SK-N-SH treated with all-trans-retinoic acid at 6 μM for 48 hours (cell line): ENCODE measurements at regions not wholly inside any gene's neighbourhood (a gene's known extent, or its start where the extent isn't known, plus 50 kb on each side); places are given as distances from the start of the nearest gene placed in this dataset.

Experiments
- ARNTL ChIP-seq: fragments of 450-650 bp; formaldehyde crosslinking; IDR thresholded peaks from 2 replicates; pipeline ENCODE4 v1.5.0; 2020; ENCODE audit warnings: low read depth, mild to moderate bottlenecking, moderate library complexity, borderline replicate concordance
- ISL1 ChIP-seq: fragments of 250-450 bp; sonication (Bioruptor Pico); IDR thresholded peaks from 2 replicates; pipeline ENCODE4 v2.1.2; 2022; ENCODE audit warnings: mild to moderate bottlenecking, moderate library complexity
- RARB ChIP-seq: fragments of 250-450 bp; sonication (Bioruptor Pico); IDR thresholded peaks from 2 replicates; pipeline ENCODE4 v1.8.0; 2021; ENCODE audit warnings: mild to moderate bottlenecking, moderate library complexity
- TCF4 ChIP-seq: fragments of 250-450 bp; sonication (Bioruptor Pico); IDR thresholded peaks from 2 replicates; pipeline ENCODE4 v1.8.0; 2021; ENCODE audit warnings: mild to moderate bottlenecking, moderate library complexity, borderline replicate concordance
- ZC3H10 ChIP-seq: fragments of 250-450 bp; sonication (Bioruptor Pico); IDR thresholded peaks from 2 replicates; pipeline ENCODE4 v1.5.1; 2021; ENCODE audit warnings: mild to moderate bottlenecking, moderate library complexity
- ZFP3 ChIP-seq: fragments of 250-450 bp; sonication (Bioruptor Pico); IDR thresholded peaks from 2 replicates; pipeline ENCODE4 v1.5.0; 2020; ENCODE audit warnings: mild to moderate bottlenecking, moderate library complexity
- ZFP30 ChIP-seq: fragments of 450-650 bp; formaldehyde crosslinking; IDR thresholded peaks from 2 replicates; pipeline ENCODE4 v1.5.0; 2022; ENCODE audit warnings: mild to moderate bottlenecking, moderate library complexity
- ZNF8 ChIP-seq: fragments of 450-650 bp; formaldehyde crosslinking; IDR thresholded peaks from 2 replicates; pipeline ENCODE4 v1.5.0; 2020; ENCODE audit warnings: mild to moderate bottlenecking, moderate library complexity
- TF ChIP-seq, protein P1 (sequence below): fragments of 250-450 bp; sonication (Bioruptor Pico); IDR thresholded peaks from 2 replicates; pipeline ENCODE4 v1.5.1; 2020; ENCODE audit warnings: low read depth, mild to moderate bottlenecking, moderate library complexity
- TF ChIP-seq, protein P2 (sequence below): fragments of 250-450 bp; sonication (Bioruptor Pico); IDR thresholded peaks from 2 replicates; pipeline ENCODE4 v1.8.0; 2020; ENCODE audit warnings: mild to moderate bottlenecking, moderate library complexity, borderline replicate concordance
- TF ChIP-seq, protein P3 (sequence below): fragments of 250-450 bp; sonication (Bioruptor Pico); IDR thresholded peaks from 2 replicates; pipeline ENCODE4 v1.8.0; 2021; ENCODE audit warnings: low read depth, mild to moderate bottlenecking, moderate library complexity, borderline replicate concordance

DNA sequence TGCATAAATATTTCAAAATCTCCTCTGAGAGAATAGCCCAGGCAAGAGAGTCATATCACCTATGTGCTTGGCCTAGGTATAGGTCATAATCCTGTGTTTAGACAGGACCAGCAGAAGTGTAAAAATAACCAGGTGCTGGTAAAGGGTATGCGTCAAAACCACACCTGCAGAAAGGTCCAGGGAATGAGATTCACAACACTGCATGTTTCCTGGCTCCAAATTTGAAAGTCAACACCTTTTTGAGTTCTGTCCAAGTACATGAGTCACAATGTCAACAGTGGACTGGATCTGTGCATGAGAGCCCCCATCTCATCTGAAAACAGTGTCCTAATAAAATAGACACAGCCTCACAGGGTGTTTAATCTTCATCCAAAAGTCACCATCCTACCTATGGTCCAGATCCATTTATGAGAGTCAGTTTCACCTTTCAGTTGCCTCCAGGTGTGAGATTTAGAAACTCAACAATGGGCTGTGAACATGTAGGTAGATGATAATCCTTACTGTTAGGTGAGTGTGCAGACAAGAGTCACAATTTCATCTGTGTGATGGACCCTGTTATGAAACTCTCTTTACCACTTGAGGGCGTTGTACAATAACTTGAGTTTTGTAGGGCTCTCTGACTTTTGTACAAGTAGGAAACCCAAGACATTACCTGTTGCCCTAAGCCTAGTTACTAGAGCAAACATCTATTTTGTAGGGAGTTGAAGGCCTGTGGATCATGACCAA lies 2100.7 kb downstream of the TP53TG3F start:
- TF ChIP-seq, protein P1, sequence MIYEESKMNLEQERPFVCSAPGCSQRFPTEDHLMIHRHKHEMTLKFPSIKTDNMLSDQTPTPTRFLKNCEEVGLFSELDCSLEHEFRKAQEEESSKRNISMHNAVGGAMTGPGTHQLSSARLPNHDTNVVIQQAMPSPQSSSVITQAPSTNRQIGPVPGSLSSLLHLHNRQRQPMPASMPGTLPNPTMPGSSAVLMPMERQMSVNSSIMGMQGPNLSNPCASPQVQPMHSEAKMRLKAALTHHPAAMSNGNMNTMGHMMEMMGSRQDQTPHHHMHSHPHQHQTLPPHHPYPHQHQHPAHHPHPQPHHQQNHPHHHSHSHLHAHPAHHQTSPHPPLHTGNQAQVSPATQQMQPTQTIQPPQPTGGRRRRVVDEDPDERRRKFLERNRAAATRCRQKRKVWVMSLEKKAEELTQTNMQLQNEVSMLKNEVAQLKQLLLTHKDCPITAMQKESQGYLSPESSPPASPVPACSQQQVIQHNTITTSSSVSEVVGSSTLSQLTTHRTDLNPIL (CRISPR knock-in tag): no peak
- TF ChIP-seq, protein P2, sequence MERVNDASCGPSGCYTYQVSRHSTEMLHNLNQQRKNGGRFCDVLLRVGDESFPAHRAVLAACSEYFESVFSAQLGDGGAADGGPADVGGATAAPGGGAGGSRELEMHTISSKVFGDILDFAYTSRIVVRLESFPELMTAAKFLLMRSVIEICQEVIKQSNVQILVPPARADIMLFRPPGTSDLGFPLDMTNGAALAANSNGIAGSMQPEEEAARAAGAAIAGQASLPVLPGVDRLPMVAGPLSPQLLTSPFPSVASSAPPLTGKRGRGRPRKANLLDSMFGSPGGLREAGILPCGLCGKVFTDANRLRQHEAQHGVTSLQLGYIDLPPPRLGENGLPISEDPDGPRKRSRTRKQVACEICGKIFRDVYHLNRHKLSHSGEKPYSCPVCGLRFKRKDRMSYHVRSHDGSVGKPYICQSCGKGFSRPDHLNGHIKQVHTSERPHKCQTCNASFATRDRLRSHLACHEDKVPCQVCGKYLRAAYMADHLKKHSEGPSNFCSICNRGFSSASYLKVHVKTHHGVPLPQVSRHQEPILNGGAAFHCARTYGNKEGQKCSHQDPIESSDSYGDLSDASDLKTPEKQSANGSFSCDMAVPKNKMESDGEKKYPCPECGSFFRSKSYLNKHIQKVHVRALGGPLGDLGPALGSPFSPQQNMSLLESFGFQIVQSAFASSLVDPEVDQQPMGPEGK: no peak
- TF ChIP-seq TCF4 (CRISPR knock-in tag) (no peak), ISL1 (no peak), RARB (no peak), ZC3H10 (CRISPR knock-in tag) (no peak), ARNTL (CRISPR knock-in tag) (no peak), ZNF8 (CRISPR knock-in tag) (no peak), ZFP3 (CRISPR knock-in tag) (no peak), ZFP30 (CRISPR knock-in tag) (no peak)
- TF ChIP-seq, protein P3, sequence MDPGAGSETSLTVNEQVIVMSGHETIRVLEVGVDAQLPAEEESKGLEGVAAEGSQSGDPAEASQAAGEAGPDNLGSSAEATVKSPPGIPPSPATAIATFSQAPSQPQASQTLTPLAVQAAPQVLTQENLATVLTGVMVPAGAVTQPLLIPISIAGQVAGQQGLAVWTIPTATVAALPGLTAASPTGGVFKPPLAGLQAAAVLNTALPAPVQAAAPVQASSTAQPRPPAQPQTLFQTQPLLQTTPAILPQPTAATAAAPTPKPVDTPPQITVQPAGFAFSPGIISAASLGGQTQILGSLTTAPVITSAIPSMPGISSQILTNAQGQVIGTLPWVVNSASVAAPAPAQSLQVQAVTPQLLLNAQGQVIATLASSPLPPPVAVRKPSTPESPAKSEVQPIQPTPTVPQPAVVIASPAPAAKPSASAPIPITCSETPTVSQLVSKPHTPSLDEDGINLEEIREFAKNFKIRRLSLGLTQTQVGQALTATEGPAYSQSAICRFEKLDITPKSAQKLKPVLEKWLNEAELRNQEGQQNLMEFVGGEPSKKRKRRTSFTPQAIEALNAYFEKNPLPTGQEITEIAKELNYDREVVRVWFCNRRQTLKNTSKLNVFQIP (CRISPR knock-in tag): no peak
